Endothelial cell of umbilical vein (primary cell): ENCODE measurements at regions not wholly inside any gene's neighbourhood (a gene's known extent, or its start where the extent isn't known, plus 50 kb on each side); places are given as distances from the start of the nearest gene placed in this dataset.

Experiments used
- BruUV-seq: library from RNA; stranded (reverse); fragments of 400-500 nt; replicated peaks from 2 replicates; lab custom pipeline; 2021; lab: Mats Ljungman, UMichigan
- CTCF ChIA-PET: fragments of 300-600, 350-600 bp; sonication (Branson Sonifier 250); formaldehyde crosslinking; loops from one replicate; lab custom pipeline; 2021; ENCODE audit warnings: antibody characterized with exemption, inconsistent platforms; lab: Charles Lee
- POLR2A ChIA-PET: fragments of 300-600, 350-600 bp; sonication (Branson Sonifier 250); formaldehyde crosslinking; loops from one replicate; lab custom pipeline; 2021; ENCODE audit warnings: antibody characterized with exemption, inconsistent platforms; lab: Charles Lee
- DNase-seq: peaks from one replicate; pipeline ENCODE4 v3.0.0-alpha.2; 2011; ENCODE audit warnings: low read depth, low spot score
- FAIRE-seq: peaks from 2 replicates; lab custom pipeline; 2011; peaks lifted over from hg19 to GRCh38; lab: Jason Lieb, UNC
- H2AFZ ChIP-seq: 2 replicates; pipeline ENCODE4 v1.6.0; 2012; ENCODE audit warnings: low read depth, low read length, control low read depth, inconsistent platforms
- H3K27ac ChIP-seq: 2 replicates; pipeline ENCODE4 v1.5.1; 2011; ENCODE audit warnings: low read depth, mild to moderate bottlenecking, control low read depth, low read length, moderate library complexity; ENCODE audit not compliant: insufficient read depth
- H3K27me3 ChIP-seq, 2 experiments: 2 replicates each; pipeline versions ENCODE4 v1.6.0 to v1.6.1; 2011; ENCODE audit warnings: low read length in 2 of 2, mixed read lengths in 1 of 2; ENCODE audit not compliant: control insufficient read depth in 2 of 2, insufficient read depth in 2 of 2
- H3K36me3 ChIP-seq, 2 experiments: 2 replicates in 1 of 2; 3 replicates in 1 of 2; pipeline ENCODE4 v1.5.1; 2011; ENCODE audit warnings: low read length in 2 of 2, mild to moderate bottlenecking in 1 of 2, moderate library complexity in 1 of 2; ENCODE audit not compliant: control insufficient read depth in 2 of 2, insufficient read depth in 2 of 2; ENCODE audit errors: extremely low read depth in 1 of 2
- H3K4me1 ChIP-seq: 3 replicates; pipeline ENCODE4 v1.5.1; 2011; ENCODE audit warnings: mild to moderate bottlenecking, low read length; ENCODE audit not compliant: control insufficient read depth, insufficient read depth; ENCODE audit errors: extremely low read depth
- H3K4me2 ChIP-seq: 2 replicates; pipeline ENCODE4 v1.6.1; 2011; ENCODE audit warnings: low read length, control low read depth, mixed read lengths; ENCODE audit not compliant: insufficient read depth
- H3K4me3 ChIP-seq, 3 experiments: fragments of 200-600 bp in 1 of 3; sonication (generic), shearing (Covaris generic) in 1 of 3; replicated peaks in 1 of 3; 2 replicates each; pipeline ENCODE4 v1.5.1; 2011 to 2016; ENCODE audit warnings: control low read depth in 3 of 3, low read length in 3 of 3, mild to moderate bottlenecking in 2 of 3, inconsistent platforms in 1 of 3, low read depth in 1 of 3, moderate library complexity in 1 of 3; ENCODE audit not compliant: insufficient read depth in 1 of 3
- H3K79me2 ChIP-seq: 2 replicates; pipeline ENCODE4 v1.6.0; 2012; ENCODE audit warnings: low read length, inconsistent platforms; ENCODE audit not compliant: control insufficient read depth, insufficient read depth
- H3K9ac ChIP-seq: replicated peaks from 2 replicates; pipeline ENCODE3; 2011; ENCODE audit warnings: low read length, control low read depth; ENCODE audit not compliant: insufficient read depth; ENCODE audit errors: extremely low read depth
- H3K9me1 ChIP-seq: replicated peaks from 3 replicates; pipeline ENCODE4 v1.6.0; 2011; ENCODE audit warnings: mild to moderate bottlenecking, low read length; ENCODE audit not compliant: control insufficient read depth, insufficient read depth; ENCODE audit errors: extremely low read depth
- H3K9me3 ChIP-seq: replicated peaks from 2 replicates; pipeline ENCODE4 v1.5.1; 2012; ENCODE audit warnings: low read length, inconsistent platforms; ENCODE audit not compliant: control insufficient read depth, insufficient read depth
- H4K20me1 ChIP-seq: replicated peaks from 2 replicates; pipeline ENCODE3; 2011; ENCODE audit warnings: mild to moderate bottlenecking, low read length; ENCODE audit not compliant: control insufficient read depth, insufficient read depth; ENCODE audit errors: extremely low read depth
- EZH2 ChIP-seq: IDR thresholded peaks from 2 replicates; pipeline ENCODE4 v1.6.1; 2012; ENCODE audit warnings: borderline replicate concordance, low read depth, mild to moderate bottlenecking, moderate library complexity, low read length, inconsistent platforms; ENCODE audit not compliant: severe bottlenecking
- FOS ChIP-seq: IDR thresholded peaks from 2 replicates; pipeline ENCODE4 v1.6.1; 2011; ENCODE audit warnings: mild to moderate bottlenecking, low read length, moderate library complexity, borderline replicate concordance; ENCODE audit not compliant: insufficient read depth
- GATA2 ChIP-seq: IDR thresholded peaks from 2 replicates; pipeline ENCODE4 v1.7.0; 2011; ENCODE audit warnings: low read depth, mild to moderate bottlenecking, moderate library complexity, mixed read lengths, low read length; ENCODE audit not compliant: insufficient read length, insufficient read depth
- JUN ChIP-seq: IDR thresholded peaks from 2 replicates; pipeline ENCODE4 v1.6.1; 2011; ENCODE audit warnings: borderline replicate concordance, low read depth; ENCODE audit not compliant: insufficient read length, insufficient read depth
- MYC ChIP-seq: IDR thresholded peaks from one replicate; pipeline ENCODE4 v1.6.1; 2011; ENCODE audit warnings: mild to moderate bottlenecking, low read depth, low read length
- POLR2A ChIP-seq: IDR thresholded peaks from 2 replicates; pipeline ENCODE4 v1.6.1; 2012; ENCODE audit warnings: low read depth, mild to moderate bottlenecking, control low read depth, low read length
- POLR2AphosphoS5 ChIP-seq: IDR thresholded peaks from 2 replicates; pipeline ENCODE4 v1.6.1; 2012; ENCODE audit warnings: low read depth, mild to moderate bottlenecking, control low read depth, low read length, moderate library complexity; ENCODE audit not compliant: insufficient read depth
- dilution Hi-C: fragments of 300-500 bp; cut with MboI; formaldehyde crosslinking; loops from one replicate; pipeline ENCODE4 v1.15.0; 2019; ENCODE audit warnings: low sequenced_read_pairs; ENCODE audit not compliant: extremely low pct_ligation_motif_present
- intact Hi-C: fragments of 100-400 bp; cut with micrococcal nuclease; formaldehyde crosslinking; loops from one replicate; pipeline ENCODE4 v1.10.0; 2022
- TF ChIP-seq, protein P1 (sequence below): IDR thresholded peaks from 2 replicates; pipeline ENCODE4 v1.6.1; 2011; ENCODE audit not compliant: insufficient read depth, insufficient read length
- TF ChIP-seq, protein P2 (sequence below), 2 donors: IDR thresholded peaks; 1 replicate in 1 of 2; 2 replicates in 1 of 2; pipeline ENCODE4 v1.5.1; 2011; ENCODE audit warnings: low read length in 2 of 2, mild to moderate bottlenecking in 2 of 2, moderate library complexity in 2 of 2, control low read depth in 1 of 2, inconsistent platforms in 1 of 2, low read depth in 1 of 2; ENCODE audit not compliant: insufficient read depth in 1 of 2; ENCODE audit errors: extremely low read depth in 1 of 2

DNA sequence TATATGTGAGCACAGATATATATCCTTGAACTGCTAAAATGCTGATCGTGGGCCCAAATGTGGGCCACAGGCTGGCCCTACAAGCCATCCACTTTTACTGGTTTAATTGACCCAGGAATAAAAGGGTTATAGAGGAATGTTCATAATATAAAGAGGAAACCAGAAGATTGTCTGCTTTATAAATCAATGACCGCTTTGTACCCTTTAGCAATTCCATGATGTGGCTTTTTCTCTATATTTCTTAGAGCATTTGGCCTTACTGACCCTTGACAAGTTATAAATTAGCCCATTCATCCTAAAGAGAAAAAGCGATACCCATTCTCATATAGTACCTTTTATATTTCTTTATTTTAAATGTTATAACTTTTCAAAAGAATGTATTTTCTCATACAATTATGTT is 87.1 kb upstream of the ITGA4 start:
- FAIRE-seq (no peak), DNase-seq (no peak)
- Histone ChIP-seq H3K27me3 (no peaks in the 10 kb centered on the region), H3K79me2 (no peaks in the 10 kb centered on the region), H3K36me3 (no peaks in the 10 kb centered on the region), H3K4me2 (no peak overlapping the region), H3K9ac (no peak overlapping the region), H3K4me3 (no peak overlapping the region), H3K9me3 (no peaks in the 10 kb centered on the region), H3K27ac (no peak overlapping the region), H4K20me1 (no peaks in the 10 kb centered on the region), H2AFZ (no peak overlapping the region), H3K4me1 (peaks cover 2% of the 10 kb centered on the region), H3K9me1 (no peaks in the 10 kb centered on the region)
- BruUV-seq, result no TSS peak
- ChIA-PET CTCF (no interaction called here), POLR2A (no interaction called here)
- dilution Hi-C loops (no loop called here), intact Hi-C loops (loop anchor here (10.0 kb wide), 1 partner anchor 265 kb away; no protein-coding TSS in a partner anchor)
- no peak for TF ChIP-seq FOS
- TF ChIP-seq, protein P1, sequence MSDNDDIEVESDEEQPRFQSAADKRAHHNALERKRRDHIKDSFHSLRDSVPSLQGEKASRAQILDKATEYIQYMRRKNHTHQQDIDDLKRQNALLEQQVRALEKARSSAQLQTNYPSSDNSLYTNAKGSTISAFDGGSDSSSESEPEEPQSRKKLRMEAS, result no peak
- TF ChIP-seq POLR2AphosphoS5, result no peak
- TF ChIP-seq EZH2, result no peak
- TF ChIP-seq, protein P2, sequence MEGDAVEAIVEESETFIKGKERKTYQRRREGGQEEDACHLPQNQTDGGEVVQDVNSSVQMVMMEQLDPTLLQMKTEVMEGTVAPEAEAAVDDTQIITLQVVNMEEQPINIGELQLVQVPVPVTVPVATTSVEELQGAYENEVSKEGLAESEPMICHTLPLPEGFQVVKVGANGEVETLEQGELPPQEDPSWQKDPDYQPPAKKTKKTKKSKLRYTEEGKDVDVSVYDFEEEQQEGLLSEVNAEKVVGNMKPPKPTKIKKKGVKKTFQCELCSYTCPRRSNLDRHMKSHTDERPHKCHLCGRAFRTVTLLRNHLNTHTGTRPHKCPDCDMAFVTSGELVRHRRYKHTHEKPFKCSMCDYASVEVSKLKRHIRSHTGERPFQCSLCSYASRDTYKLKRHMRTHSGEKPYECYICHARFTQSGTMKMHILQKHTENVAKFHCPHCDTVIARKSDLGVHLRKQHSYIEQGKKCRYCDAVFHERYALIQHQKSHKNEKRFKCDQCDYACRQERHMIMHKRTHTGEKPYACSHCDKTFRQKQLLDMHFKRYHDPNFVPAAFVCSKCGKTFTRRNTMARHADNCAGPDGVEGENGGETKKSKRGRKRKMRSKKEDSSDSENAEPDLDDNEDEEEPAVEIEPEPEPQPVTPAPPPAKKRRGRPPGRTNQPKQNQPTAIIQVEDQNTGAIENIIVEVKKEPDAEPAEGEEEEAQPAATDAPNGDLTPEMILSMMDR (IDR thresholded peaks at IDR 0.05; ENCODE audit: extremely low read depth in 1 of 2, insufficient read depth in 1 of 2, low read depth in 1 of 2, low read length in 2 of 2), result no peak
- TF ChIP-seq POLR2A, result no peak
- TF ChIP-seq MYC, result no peak
- TF ChIP-seq GATA2, result no peak
- no peak for TF ChIP-seq JUN
